Sigmoid colon (tissue), 4 donors: ENCODE measurements at regions not wholly inside any gene's neighbourhood (a gene's known extent, or its start where the extent isn't known, plus 50 kb on each side); places are given as distances from the start of the nearest gene placed in this dataset.

Experiments used
- CTCF ChIP-seq, 4 experiments: fragments of 450-650 bp in 3 of 4; fragments of 200-600 bp in 1 of 4; IDR thresholded peaks; one replicate each; pipeline ENCODE4 v1.5.1; 2016 to 2019; ENCODE audit warnings: antibody characterized with exemption in 4 of 4, mild to moderate bottlenecking in 3 of 4, moderate library complexity in 2 of 4
- EP300 ChIP-seq, 4 donors: sonication (generic); formaldehyde crosslinking; IDR thresholded peaks; one replicate each; pipeline ENCODE4 v1.6.1; 2017; ENCODE audit warnings: antibody characterized with exemption in 4 of 4
- POLR2A ChIP-seq, 2 donors: fragments of 450-650 bp; IDR thresholded peaks; one replicate each; pipeline ENCODE4 v1.6.1; 2016; ENCODE audit warnings: antibody characterized with exemption in 2 of 2, mild to moderate bottlenecking in 2 of 2, moderate library complexity in 2 of 2
- POLR2AphosphoS5 ChIP-seq, 4 donors: sonication (generic); formaldehyde crosslinking; IDR thresholded peaks; one replicate each; pipeline ENCODE4 v1.6.1; 2017; ENCODE audit warnings: antibody characterized with exemption in 4 of 4

- TF ChIP-seq CTCF (IDR thresholded peaks at IDR 0.05) (no peak), POLR2A (IDR thresholded peaks at IDR 0.05) (no peak), POLR2AphosphoS5 (IDR thresholded peaks at IDR 0.05) (no peak), EP300 (IDR thresholded peaks at IDR 0.05) (no peak)
Observed at GRCh38 chr4:57548856-57549255, 438.7 kb upstream of the IGFBP7 start.
